ENCODE measurements at regions not wholly inside any gene's neighbourhood (a gene's known extent, or its start where the extent isn't known, plus 50 kb on each side); places are given as distances from the start of the nearest gene placed in this dataset.

- no peak for TF ChIP-seq CTCF (IDR thresholded peaks at IDR 0.05)
- TF ChIP-seq POLR2A (IDR thresholded peaks at IDR 0.05): no peak
These were observed 735.6 kb downstream of the GALC start for GRCh38 chr14:87257421-87257820.

All from thyroid gland (tissue), 4 donors.